HEK293 (cell line): ENCODE measurements at regions not wholly inside any gene's neighbourhood (a gene's known extent, or its start where the extent isn't known, plus 50 kb on each side); places are given as distances from the start of the nearest gene placed in this dataset.

ENCODE experiments used
- BCL11A ChIP-seq: fragments of 450-650 bp; formaldehyde crosslinking; IDR thresholded peaks from 2 replicates; pipeline ENCODE4 v1.5.1; 2016; ENCODE audit warnings: low read depth, missing biosample characterization, missing genetic modification characterization
- MZF1 ChIP-seq: fragments of 450-650 bp; formaldehyde crosslinking; IDR thresholded peaks from 2 replicates; pipeline ENCODE4 v1.5.1; 2017; ENCODE audit warnings: missing biosample characterization, missing genetic modification characterization, borderline replicate concordance
- ZBTB8A ChIP-seq: fragments of 450-650 bp; formaldehyde crosslinking; IDR thresholded peaks from 2 replicates; pipeline ENCODE4 v1.5.1; 2016; ENCODE audit warnings: missing biosample characterization, missing genetic modification characterization
- ZNF138 ChIP-seq: fragments of 450-650 bp; formaldehyde crosslinking; IDR thresholded peaks from 2 replicates; pipeline ENCODE4 v1.5.1; 2016; ENCODE audit warnings: missing biosample characterization, missing genetic modification characterization, borderline replicate concordance
- ZNF239 ChIP-seq: fragments of 450-650 bp; formaldehyde crosslinking; IDR thresholded peaks from 2 replicates; pipeline ENCODE4 v1.5.1; 2016; ENCODE audit warnings: missing biosample characterization, missing genetic modification characterization
- TF ChIP-seq, protein P1 (sequence below): fragments of 450-650 bp; formaldehyde crosslinking; IDR thresholded peaks from 2 replicates; pipeline ENCODE4 v1.5.1; 2017; ENCODE audit warnings: missing biosample characterization, missing genetic modification characterization
- TF ChIP-seq, protein P2 (sequence below): fragments of 450-650 bp; formaldehyde crosslinking; IDR thresholded peaks from 2 replicates; pipeline ENCODE4 v1.5.1; 2016; ENCODE audit warnings: missing biosample characterization, missing genetic modification characterization
- TF ChIP-seq, protein P3 (sequence below): fragments of 450-650 bp; formaldehyde crosslinking; conservative IDR thresholded peaks from 2 replicates; pipeline ENCODE4 v1.5.1; 2016; ENCODE audit warnings: low read depth, missing biosample characterization, missing genetic modification characterization

DNA sequence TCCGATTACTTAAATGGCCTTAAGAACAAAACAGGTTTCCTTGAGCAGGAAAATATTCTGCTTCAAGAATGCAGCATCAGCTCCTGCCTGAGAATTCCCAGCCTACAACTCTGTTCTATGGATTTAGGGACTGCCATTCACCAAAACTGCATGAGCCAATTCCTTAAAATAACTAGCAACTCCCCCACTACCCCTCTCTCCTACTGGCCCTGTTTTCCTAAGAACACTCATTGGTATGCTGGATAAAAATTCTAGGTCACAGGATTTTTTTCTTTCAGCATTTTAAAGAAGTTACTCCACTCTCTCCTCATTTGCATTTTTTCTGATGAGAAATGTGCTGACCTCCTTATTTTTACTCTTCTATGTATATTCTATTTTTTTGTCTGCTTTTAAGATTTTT lies 347.1 kb downstream of the IDS start:
- TF ChIP-seq, protein P1, sequence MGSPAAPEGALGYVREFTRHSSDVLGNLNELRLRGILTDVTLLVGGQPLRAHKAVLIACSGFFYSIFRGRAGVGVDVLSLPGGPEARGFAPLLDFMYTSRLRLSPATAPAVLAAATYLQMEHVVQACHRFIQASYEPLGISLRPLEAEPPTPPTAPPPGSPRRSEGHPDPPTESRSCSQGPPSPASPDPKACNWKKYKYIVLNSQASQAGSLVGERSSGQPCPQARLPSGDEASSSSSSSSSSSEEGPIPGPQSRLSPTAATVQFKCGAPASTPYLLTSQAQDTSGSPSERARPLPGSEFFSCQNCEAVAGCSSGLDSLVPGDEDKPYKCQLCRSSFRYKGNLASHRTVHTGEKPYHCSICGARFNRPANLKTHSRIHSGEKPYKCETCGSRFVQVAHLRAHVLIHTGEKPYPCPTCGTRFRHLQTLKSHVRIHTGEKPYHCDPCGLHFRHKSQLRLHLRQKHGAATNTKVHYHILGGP (tag by site-specific recombination) = no peak
- TF ChIP-seq, protein P2, sequence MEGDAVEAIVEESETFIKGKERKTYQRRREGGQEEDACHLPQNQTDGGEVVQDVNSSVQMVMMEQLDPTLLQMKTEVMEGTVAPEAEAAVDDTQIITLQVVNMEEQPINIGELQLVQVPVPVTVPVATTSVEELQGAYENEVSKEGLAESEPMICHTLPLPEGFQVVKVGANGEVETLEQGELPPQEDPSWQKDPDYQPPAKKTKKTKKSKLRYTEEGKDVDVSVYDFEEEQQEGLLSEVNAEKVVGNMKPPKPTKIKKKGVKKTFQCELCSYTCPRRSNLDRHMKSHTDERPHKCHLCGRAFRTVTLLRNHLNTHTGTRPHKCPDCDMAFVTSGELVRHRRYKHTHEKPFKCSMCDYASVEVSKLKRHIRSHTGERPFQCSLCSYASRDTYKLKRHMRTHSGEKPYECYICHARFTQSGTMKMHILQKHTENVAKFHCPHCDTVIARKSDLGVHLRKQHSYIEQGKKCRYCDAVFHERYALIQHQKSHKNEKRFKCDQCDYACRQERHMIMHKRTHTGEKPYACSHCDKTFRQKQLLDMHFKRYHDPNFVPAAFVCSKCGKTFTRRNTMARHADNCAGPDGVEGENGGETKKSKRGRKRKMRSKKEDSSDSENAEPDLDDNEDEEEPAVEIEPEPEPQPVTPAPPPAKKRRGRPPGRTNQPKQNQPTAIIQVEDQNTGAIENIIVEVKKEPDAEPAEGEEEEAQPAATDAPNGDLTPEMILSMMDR (tag by site-specific recombination) = no peak
- TF ChIP-seq, protein P3, sequence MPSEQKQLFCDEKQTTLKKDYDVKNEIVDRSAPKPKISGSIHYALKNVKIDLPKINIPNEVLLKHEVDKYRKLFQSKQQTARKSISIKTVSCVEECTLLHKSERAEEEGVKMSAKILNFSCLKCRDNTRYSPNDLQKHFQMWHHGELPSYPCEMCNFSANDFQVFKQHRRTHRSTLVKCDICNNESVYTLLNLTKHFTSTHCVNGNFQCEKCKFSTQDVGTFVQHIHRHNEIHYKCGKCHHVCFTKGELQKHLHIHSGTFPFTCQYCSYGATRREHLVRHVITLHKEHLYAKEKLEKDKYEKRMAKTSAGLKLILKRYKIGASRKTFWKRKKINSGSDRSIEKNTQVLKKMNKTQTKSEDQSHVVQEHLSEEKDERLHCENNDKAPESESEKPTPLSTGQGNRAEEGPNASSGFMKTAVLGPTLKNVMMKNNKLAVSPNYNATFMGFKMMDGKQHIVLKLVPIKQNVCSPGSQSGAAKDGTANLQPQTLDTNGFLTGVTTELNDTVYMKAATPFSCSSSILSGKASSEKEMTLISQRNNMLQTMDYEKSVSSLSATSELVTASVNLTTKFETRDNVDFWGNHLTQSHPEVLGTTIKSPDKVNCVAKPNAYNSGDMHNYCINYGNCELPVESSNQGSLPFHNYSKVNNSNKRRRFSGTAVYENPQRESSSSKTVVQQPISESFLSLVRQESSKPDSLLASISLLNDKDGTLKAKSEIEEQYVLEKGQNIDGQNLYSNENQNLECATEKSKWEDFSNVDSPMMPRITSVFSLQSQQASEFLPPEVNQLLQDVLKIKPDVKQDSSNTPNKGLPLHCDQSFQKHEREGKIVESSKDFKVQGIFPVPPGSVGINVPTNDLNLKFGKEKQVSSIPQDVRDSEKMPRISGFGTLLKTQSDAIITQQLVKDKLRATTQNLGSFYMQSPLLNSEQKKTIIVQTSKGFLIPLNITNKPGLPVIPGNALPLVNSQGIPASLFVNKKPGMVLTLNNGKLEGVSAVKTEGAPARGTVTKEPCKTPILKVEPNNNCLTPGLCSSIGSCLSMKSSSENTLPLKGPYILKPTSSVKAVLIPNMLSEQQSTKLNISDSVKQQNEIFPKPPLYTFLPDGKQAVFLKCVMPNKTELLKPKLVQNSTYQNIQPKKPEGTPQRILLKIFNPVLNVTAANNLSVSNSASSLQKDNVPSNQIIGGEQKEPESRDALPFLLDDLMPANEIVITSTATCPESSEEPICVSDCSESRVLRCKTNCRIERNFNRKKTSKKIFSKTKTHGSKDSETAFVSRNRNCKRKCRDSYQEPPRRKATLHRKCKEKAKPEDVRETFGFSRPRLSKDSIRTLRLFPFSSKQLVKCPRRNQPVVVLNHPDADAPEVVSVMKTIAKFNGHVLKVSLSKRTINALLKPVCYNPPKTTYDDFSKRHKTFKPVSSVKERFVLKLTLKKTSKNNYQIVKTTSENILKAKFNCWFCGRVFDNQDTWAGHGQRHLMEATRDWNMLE (tag by site-specific recombination) = no peak
- TF ChIP-seq ZNF239 (tag by site-specific recombination) = no peak
- TF ChIP-seq BCL11A (tag by site-specific recombination) = no peak
- no peak for TF ChIP-seq ZNF138 (tag by site-specific recombination)
- TF ChIP-seq MZF1 (tag by site-specific recombination) = no peak
- TF ChIP-seq ZBTB8A = no peak
